ENCODE measurements at regions not wholly inside any gene's neighbourhood (a gene's known extent, or its start where the extent isn't known, plus 50 kb on each side); places are given as distances from the start of the nearest gene placed in this dataset.

DNA sequence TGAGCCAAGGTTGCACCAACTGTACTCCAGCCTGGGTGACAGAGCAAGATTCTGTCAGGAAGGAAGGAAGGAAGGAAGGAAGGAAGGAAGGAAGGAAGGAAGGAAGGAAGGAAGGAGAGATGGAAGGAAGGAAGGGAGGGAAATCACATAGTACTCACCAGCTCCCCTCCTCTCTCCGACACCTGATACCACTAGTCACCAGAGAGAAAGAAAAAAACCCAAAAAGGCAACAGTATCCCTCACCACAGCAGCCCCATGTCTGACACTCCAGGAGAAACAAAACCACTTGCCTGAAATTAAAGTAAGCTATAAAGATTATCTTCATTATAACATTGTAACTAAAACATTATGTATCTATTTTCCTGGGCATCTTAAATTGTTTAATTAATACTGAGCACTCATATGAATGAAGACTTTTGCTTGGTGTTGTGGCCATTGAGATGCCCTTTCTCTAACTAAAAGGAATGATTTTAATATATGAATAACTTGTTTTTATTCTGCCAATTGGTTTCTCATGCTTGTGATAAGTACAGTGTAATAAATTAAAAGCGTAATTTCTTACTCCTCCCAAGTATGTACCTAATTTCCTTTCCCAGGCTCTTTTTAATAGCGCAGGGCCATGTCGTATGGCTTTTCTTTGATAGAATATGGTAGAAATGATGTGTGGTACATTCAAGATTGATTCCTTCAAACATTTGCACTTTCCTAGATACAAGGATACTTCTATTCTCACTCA is 390.0 kb downstream of the MMUT start:
- DNase-seq = no peak
- no peaks in the 10 kb centered on the region for H3K36me3 Mint-ChIP-seq (ENCODE audit: low read depth)

DNA sequence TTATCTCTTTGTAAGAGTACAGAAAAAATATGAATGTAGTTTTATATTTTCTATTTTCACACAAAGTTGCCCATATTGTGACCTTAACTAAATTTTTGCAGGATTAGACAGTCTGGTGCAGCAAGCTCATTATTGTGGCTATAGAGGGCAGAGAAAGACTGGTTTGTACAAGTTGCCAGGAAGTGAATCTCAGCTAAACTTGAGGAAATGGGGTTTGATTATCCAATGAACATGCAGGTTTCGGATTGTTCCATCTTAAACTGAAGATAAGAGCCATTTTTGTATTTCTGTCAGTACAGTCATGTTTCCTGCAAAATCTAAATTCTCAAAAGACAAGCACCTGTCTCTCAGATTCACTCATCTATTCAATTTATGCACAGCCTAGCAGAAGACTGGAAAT is 390.9 kb downstream of the MMUT start:
- Mint-ChIP-seq H3K4me3 (no peak overlapping the region), H3K36me3 (ENCODE audit: low read depth) (no peaks in the 10 kb centered on the region), H3K4me1 (ENCODE audit: low read depth) (no peaks in the 10 kb centered on the region), H3K27me3 (ENCODE audit: low read depth) (no peaks in the 10 kb centered on the region), H3K9me3 (ENCODE audit: insufficient read depth) (no peaks in the 10 kb centered on the region), H3K27ac (no peak overlapping the region)
- no peak for DNase-seq
- CTCF ChIA-PET = no interaction called here
- ATAC-seq = no peak
- POLR2A ChIA-PET = no interaction called here

More for the DNA sequence above, 390.0 kb downstream of the MMUT start:
- Mint-ChIP-seq H3K27me3 (ENCODE audit: low read depth) (no peaks in the 10 kb centered on the region), H3K4me1 (ENCODE audit: low read depth) (no peaks in the 10 kb centered on the region), H3K27ac (no peak overlapping the region), H3K9me3 (ENCODE audit: insufficient read depth) (no peaks in the 10 kb centered on the region), H3K4me3 (no peak overlapping the region)
- ATAC-seq = no peak
- CTCF ChIA-PET = no interaction called here
- POLR2A ChIA-PET = no interaction called here

- Mint-ChIP-seq H3K4me1 (ENCODE audit: low read depth) (no peaks in the 10 kb centered on the region), H3K36me3 (ENCODE audit: low read depth) (no peaks in the 10 kb centered on the region), H3K4me3 (no peak overlapping the region), H3K27ac (no peak overlapping the region), H3K27me3 (ENCODE audit: low read depth) (no peaks in the 10 kb centered on the region), H3K9me3 (ENCODE audit: insufficient read depth) (no peaks in the 10 kb centered on the region)
- ATAC-seq (no peak), DNase-seq (no peak)
- CTCF ChIA-PET = no interaction called here
- POLR2A ChIA-PET = no interaction called here
These were observed 392.6 kb downstream of the MMUT start for GRCh38 chr6:49070411-49070810.

DNA sequence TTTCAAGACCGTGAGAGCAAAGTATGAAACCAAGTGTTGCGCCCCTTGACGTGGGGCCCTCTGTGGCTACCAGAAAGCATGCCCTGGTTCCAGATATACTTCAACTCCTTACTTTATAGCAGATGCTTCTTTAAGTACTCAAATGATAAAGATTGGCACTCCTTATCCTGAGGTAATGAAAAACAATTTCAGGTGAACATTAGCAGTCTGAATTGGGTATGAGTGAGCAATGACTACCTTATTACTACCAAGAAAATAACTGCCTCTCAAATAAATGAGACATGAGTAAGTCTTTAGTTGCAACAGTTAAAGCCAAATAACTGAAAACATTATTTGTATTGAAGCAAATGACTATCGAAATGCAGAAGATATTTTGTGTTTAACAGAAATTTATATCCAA is 408.7 kb downstream of the MMUT start:
- H3K4me1 Mint-ChIP-seq (ENCODE audit: low read depth) = no peaks in the 10 kb centered on the region
- no peak for ATAC-seq
- no peak overlapping the region for H3K4me3 Mint-ChIP-seq
- no peak for DNase-seq
- no peaks in the 10 kb centered on the region for H3K36me3 Mint-ChIP-seq (ENCODE audit: low read depth)
- ChIA-PET POLR2A (no interaction called here), CTCF (no interaction called here)
- no peak overlapping the region for H3K27ac Mint-ChIP-seq
- no peaks in the 10 kb centered on the region for H3K27me3 Mint-ChIP-seq (ENCODE audit: low read depth)
- H3K9me3 Mint-ChIP-seq (ENCODE audit: insufficient read depth) = peaks cover 17% of the 10 kb centered on the region

DNA sequence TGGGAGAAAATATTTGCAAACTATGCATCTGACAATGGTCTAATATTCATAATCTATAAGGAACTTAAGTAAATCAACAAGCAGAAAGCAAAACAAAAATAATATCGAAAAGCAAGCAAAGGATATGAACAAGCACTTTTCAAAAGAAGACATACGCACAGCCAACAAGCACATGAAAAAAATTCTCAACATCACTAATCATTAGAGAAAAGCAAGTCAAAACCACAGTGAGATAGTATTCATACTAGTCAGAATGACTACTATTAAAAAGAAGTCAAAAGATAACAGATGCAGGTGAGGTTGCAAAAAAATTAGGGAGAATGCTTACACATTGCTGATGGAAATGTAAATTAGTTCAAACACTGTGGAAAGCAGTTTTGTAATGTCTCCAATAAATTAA is 410.2 kb downstream of the MMUT start:
- no peaks in the 10 kb centered on the region for H3K27me3 Mint-ChIP-seq (ENCODE audit: low read depth)

GRCh38 chr6:49051281-49051680 is 411.8 kb downstream of the MMUT start:
- H3K4me1 Mint-ChIP-seq (ENCODE audit: low read depth) = no peaks in the 10 kb centered on the region
- H3K36me3 Mint-ChIP-seq (ENCODE audit: low read depth) = no peaks in the 10 kb centered on the region
- no peak overlapping the region for H3K27ac Mint-ChIP-seq
- DNase-seq (no peak), ATAC-seq (no peak)
- H3K27me3 Mint-ChIP-seq (ENCODE audit: low read depth) = no peaks in the 10 kb centered on the region
- H3K9me3 Mint-ChIP-seq (ENCODE audit: insufficient read depth) = peaks cover 13% of the 10 kb centered on the region
- CTCF ChIA-PET = no interaction called here
- H3K4me3 Mint-ChIP-seq = no peak overlapping the region
- POLR2A ChIA-PET = no interaction called here

More for the DNA sequence above, 410.2 kb downstream of the MMUT start:
- DNase-seq (no peak), ATAC-seq (no peak)
- Mint-ChIP-seq H3K9me3 (ENCODE audit: insufficient read depth) (peaks cover 13% of the 10 kb centered on the region), H3K4me1 (ENCODE audit: low read depth) (no peaks in the 10 kb centered on the region), H3K4me3 (no peak overlapping the region), H3K36me3 (ENCODE audit: low read depth) (no peaks in the 10 kb centered on the region), H3K27ac (no peak overlapping the region)
- ChIA-PET POLR2A (no interaction called here), CTCF (no interaction called here)

DNA sequence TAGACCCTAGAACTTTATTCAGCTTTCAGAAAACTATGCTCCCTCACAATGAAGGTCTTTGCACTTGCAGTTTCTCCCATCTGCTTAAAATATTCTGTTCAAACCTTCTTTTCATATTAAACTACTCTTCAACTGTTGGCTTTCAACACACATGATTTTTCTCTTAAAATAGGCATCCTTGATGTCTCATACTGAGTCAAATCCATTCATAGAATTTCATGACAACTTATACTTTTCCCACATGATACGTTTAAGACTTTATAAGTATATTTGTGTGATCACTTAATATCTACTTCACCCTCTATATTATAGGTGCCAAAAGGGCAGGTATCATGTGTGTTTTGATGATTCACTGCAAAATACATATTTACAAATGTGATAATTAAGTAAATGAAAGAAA is 412.5 kb downstream of the MMUT start:
- ChIA-PET CTCF (no interaction called here), POLR2A (no interaction called here)
- Mint-ChIP-seq H3K4me3 (no peak overlapping the region), H3K36me3 (ENCODE audit: low read depth) (no peaks in the 10 kb centered on the region), H3K27me3 (ENCODE audit: low read depth) (no peaks in the 10 kb centered on the region), H3K9me3 (ENCODE audit: insufficient read depth) (peaks cover 17% of the 10 kb centered on the region), H3K27ac (no peak overlapping the region), H3K4me1 (ENCODE audit: low read depth) (no peaks in the 10 kb centered on the region)
- DNase-seq (no peak), ATAC-seq (no peak)

DNA sequence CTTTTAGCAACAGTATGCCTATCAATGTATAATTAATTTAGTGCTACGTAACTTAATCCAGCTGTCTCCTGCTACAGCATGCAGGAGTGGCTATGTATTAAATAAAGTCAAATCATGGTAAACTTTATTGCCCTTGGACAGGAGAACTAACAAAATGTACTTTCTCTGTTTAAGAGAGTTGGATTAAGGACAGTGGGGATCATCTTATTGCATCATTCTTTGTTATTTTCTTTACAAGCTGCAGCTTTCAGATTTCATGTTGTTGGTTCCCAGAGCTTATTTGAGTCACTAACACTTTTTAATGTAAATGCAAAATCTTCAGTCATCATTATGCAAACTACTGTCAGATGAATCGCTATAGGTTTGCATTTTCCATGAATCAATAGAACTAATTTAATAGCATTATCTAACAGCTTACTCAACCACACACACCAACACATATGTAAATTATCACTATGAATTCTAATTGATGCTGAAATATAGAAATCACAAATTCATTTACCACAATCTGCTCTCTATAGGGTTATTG is 424.7 kb downstream of the MMUT start:
- ChIA-PET POLR2A (no interaction called here), CTCF (no interaction called here)
- peaks cover 6% of the 10 kb centered on the region for H3K9me3 Mint-ChIP-seq (ENCODE audit: insufficient read depth)
- no peak overlapping the region for H3K27ac Mint-ChIP-seq
- DNase-seq (no peak), ATAC-seq (no peak)
- no peaks in the 10 kb centered on the region for H3K4me1 Mint-ChIP-seq (ENCODE audit: low read depth)
- no peaks in the 10 kb centered on the region for H3K27me3 Mint-ChIP-seq (ENCODE audit: low read depth)
- no peak overlapping the region for H3K4me3 Mint-ChIP-seq
- no peaks in the 10 kb centered on the region for H3K36me3 Mint-ChIP-seq (ENCODE audit: low read depth)

GRCh38 chr6:49030251-49031020 is 432.6 kb downstream of the MMUT start:
- ChIA-PET CTCF (no interaction called here), POLR2A (interaction anchor here (0.6 kb wide), 1 partner anchor 10 kb away, joined by 3 read pairs; no protein-coding TSS in a partner anchor)
- H3K9me3 Mint-ChIP-seq (ENCODE audit: insufficient read depth) = no peaks in the 10 kb centered on the region
- H3K27ac Mint-ChIP-seq = no peak overlapping the region
- ATAC-seq (no peak), DNase-seq (no peak)
- no peak overlapping the region for H3K4me3 Mint-ChIP-seq
- no peaks in the 10 kb centered on the region for H3K36me3 Mint-ChIP-seq (ENCODE audit: low read depth)
- H3K27me3 Mint-ChIP-seq (ENCODE audit: low read depth) = no peaks in the 10 kb centered on the region
- no peaks in the 10 kb centered on the region for H3K4me1 Mint-ChIP-seq (ENCODE audit: low read depth)

- Mint-ChIP-seq H3K27me3 (ENCODE audit: low read depth) (no peaks in the 10 kb centered on the region), H3K27ac (no peak overlapping the region), H3K36me3 (ENCODE audit: low read depth) (no peaks in the 10 kb centered on the region), H3K9me3 (ENCODE audit: insufficient read depth) (peaks cover 6% of the 10 kb centered on the region), H3K4me3 (no peak overlapping the region), H3K4me1 (ENCODE audit: low read depth) (no peaks in the 10 kb centered on the region)
- ChIA-PET CTCF (no interaction called here), POLR2A (no interaction called here)
- no peak for ATAC-seq
- DNase-seq = no peak
These were observed 435.4 kb downstream of the MMUT start for GRCh38 chr6:49027644-49028043.

GRCh38 chr6:49025273-49026240 is 437.5 kb downstream of the MMUT start:
- Mint-ChIP-seq H3K4me3 (no peak overlapping the region), H3K4me1 (ENCODE audit: low read depth) (no peaks in the 10 kb centered on the region), H3K9me3 (ENCODE audit: insufficient read depth) (peaks cover 6% of the 10 kb centered on the region), H3K36me3 (ENCODE audit: low read depth) (no peaks in the 10 kb centered on the region), H3K27ac (no peak overlapping the region), H3K27me3 (ENCODE audit: low read depth) (no peaks in the 10 kb centered on the region)
- DNase-seq (no peak), ATAC-seq (no peak)
- POLR2A ChIA-PET = no interaction called here
- CTCF ChIA-PET = no interaction called here

- Mint-ChIP-seq H3K4me3 (no peak overlapping the region), H3K4me1 (ENCODE audit: low read depth) (no peaks in the 10 kb centered on the region), H3K27ac (no peak overlapping the region), H3K36me3 (ENCODE audit: low read depth) (no peaks in the 10 kb centered on the region), H3K27me3 (ENCODE audit: low read depth) (no peaks in the 10 kb centered on the region), H3K9me3 (ENCODE audit: insufficient read depth) (peaks cover 3% of the 10 kb centered on the region)
- CTCF ChIA-PET = no interaction called here
- POLR2A ChIA-PET = no interaction called here
- DNase-seq (no peak), ATAC-seq (no peak)
These were observed 458.3 kb downstream of the MMUT start for GRCh38 chr6:49004801-49005200.

Measured in activated CD8-positive, alpha-beta T cell treated with anti-CD3 and anti-CD28 coated beads, Interleukin-2, amount 10 ng/mL, durations not matched to agents 7 days and 5 days (primary cell).